ENCODE measurements at regions not wholly inside any gene's neighbourhood (a gene's known extent, or its start where the extent isn't known, plus 50 kb on each side); places are given as distances from the start of the nearest gene placed in this dataset.

DNA sequence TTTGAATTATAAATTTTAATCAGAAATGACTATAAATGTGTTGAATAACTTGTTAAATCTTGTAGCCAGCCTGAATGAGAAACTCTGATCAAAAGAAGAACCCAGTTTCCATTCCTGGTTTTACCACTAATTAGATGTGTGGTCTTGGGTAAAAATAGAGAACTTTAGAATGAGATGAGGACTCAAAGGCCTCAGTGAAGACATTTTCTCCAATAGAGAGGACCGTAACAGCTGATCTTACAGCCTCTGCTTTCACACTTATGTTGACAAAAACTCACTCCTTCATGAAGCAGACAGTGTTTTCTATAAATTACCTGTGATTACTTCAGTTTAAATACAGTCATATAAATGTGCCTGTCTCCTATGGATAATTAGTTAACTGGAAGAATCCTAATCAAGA is 200.1 kb upstream of the MEOX2 start:
- no peak for ATAC-seq
- no peak for DNase-seq (ENCODE audit: low read depth, low spot score)
- Histone ChIP-seq H3K4me3 (ENCODE audit: low read depth in 2 of 2, low read length in 2 of 2) (no peak overlapping the region), H3K27me3 (ENCODE audit: control insufficient read depth, insufficient read depth, low read length) (no peaks in the 10 kb centered on the region), H3K4me1 (ENCODE audit: control insufficient read depth, insufficient read depth, low read length) (no peaks in the 10 kb centered on the region), H3K9me3 (ENCODE audit: control insufficient read depth, insufficient read depth, low read depth, low read length) (no peaks in the 10 kb centered on the region), H3K36me3 (ENCODE audit: control insufficient read depth, insufficient read depth, low read length) (no peaks in the 10 kb centered on the region), H3K27ac (ENCODE audit: low read length) (no peak overlapping the region)
- ChIA-PET POLR2A (no interaction called here), CTCF (no interaction called here)
- TF ChIP-seq POLR2AphosphoS5 (IDR thresholded peaks at IDR 0.05; ENCODE audit: low read depth, low read length) (no peak), SIN3A (IDR thresholded peaks at IDR 0.05; ENCODE audit: borderline replicate concordance, insufficient read depth, low read depth, low read length) (no peak), TCF7L2 (IDR thresholded peaks at IDR 0.05; ENCODE audit: low read depth, low read length) (no peak)
- TF ChIP-seq, protein P1, sequence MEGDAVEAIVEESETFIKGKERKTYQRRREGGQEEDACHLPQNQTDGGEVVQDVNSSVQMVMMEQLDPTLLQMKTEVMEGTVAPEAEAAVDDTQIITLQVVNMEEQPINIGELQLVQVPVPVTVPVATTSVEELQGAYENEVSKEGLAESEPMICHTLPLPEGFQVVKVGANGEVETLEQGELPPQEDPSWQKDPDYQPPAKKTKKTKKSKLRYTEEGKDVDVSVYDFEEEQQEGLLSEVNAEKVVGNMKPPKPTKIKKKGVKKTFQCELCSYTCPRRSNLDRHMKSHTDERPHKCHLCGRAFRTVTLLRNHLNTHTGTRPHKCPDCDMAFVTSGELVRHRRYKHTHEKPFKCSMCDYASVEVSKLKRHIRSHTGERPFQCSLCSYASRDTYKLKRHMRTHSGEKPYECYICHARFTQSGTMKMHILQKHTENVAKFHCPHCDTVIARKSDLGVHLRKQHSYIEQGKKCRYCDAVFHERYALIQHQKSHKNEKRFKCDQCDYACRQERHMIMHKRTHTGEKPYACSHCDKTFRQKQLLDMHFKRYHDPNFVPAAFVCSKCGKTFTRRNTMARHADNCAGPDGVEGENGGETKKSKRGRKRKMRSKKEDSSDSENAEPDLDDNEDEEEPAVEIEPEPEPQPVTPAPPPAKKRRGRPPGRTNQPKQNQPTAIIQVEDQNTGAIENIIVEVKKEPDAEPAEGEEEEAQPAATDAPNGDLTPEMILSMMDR (IDR thresholded peaks at IDR 0.05), result no peak
- TF ChIP-seq, protein P2, sequence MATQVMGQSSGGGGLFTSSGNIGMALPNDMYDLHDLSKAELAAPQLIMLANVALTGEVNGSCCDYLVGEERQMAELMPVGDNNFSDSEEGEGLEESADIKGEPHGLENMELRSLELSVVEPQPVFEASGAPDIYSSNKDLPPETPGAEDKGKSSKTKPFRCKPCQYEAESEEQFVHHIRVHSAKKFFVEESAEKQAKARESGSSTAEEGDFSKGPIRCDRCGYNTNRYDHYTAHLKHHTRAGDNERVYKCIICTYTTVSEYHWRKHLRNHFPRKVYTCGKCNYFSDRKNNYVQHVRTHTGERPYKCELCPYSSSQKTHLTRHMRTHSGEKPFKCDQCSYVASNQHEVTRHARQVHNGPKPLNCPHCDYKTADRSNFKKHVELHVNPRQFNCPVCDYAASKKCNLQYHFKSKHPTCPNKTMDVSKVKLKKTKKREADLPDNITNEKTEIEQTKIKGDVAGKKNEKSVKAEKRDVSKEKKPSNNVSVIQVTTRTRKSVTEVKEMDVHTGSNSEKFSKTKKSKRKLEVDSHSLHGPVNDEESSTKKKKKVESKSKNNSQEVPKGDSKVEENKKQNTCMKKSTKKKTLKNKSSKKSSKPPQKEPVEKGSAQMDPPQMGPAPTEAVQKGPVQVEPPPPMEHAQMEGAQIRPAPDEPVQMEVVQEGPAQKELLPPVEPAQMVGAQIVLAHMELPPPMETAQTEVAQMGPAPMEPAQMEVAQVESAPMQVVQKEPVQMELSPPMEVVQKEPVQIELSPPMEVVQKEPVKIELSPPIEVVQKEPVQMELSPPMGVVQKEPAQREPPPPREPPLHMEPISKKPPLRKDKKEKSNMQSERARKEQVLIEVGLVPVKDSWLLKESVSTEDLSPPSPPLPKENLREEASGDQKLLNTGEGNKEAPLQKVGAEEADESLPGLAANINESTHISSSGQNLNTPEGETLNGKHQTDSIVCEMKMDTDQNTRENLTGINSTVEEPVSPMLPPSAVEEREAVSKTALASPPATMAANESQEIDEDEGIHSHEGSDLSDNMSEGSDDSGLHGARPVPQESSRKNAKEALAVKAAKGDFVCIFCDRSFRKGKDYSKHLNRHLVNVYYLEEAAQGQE (IDR thresholded peaks at IDR 0.05; ENCODE audit: insufficient read depth in 1 of 2, low read depth in 2 of 2, low read length in 1 of 2), result no peak
- in situ Hi-C loops (cut with HindIII; ENCODE audit: low pct_unique_long_range_greater_than_20kb, low sequenced_read_pairs), result no loop called here
- intact Hi-C loops (cut with micrococcal nuclease; ENCODE audit: unreplicated experiment), result no loop called here
- BruUV-seq (replicated peaks), result no TSS peak

DNA sequence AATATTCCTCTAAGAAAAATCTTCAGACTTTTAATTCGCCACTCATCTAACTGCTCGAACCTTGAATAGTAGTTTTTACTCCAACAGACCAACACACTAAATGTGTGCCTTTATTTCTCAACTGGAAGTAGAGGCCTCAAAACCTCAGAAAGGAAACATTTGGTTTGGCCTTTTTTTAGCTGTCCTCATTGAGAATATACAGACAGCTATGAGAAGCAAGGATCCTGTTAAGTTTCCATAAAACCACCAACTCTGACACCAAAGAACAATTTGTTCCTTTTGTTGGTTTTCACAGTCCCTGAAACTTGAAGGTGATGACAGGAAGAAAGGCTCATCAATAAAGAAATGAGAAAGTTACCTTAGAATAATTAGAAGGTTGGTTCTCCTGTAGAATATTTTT is 199.2 kb upstream of the MEOX2 start:
- Histone ChIP-seq H3K36me3 (ENCODE audit: control insufficient read depth, insufficient read depth, low read length) (no peaks in the 10 kb centered on the region), H3K9me3 (ENCODE audit: control insufficient read depth, insufficient read depth, low read depth, low read length) (0 out of 2 replicates have a peak, but pooled peaks cover 6% of the 10 kb centered on the region), H3K27me3 (ENCODE audit: control insufficient read depth, insufficient read depth, low read length) (no peaks in the 10 kb centered on the region), H3K27ac (ENCODE audit: low read length) (no peak overlapping the region), H3K4me3 (ENCODE audit: low read depth in 2 of 2, low read length in 2 of 2) (no peak overlapping the region), H3K4me1 (ENCODE audit: control insufficient read depth, insufficient read depth, low read length) (no peaks in the 10 kb centered on the region)
- DNase-seq (ENCODE audit: low read depth, low spot score), result no peak
- in situ Hi-C loops (cut with HindIII; ENCODE audit: low pct_unique_long_range_greater_than_20kb, low sequenced_read_pairs) (no loop called here), intact Hi-C loops (cut with micrococcal nuclease; ENCODE audit: unreplicated experiment) (no loop called here)
- no peak for ATAC-seq
- ChIA-PET POLR2A (no interaction called here), CTCF (no interaction called here)
- TF ChIP-seq TCF7L2 (IDR thresholded peaks at IDR 0.05; ENCODE audit: low read depth, low read length) (no peak), SIN3A (IDR thresholded peaks at IDR 0.05; ENCODE audit: borderline replicate concordance, insufficient read depth, low read depth, low read length) (no peak), POLR2AphosphoS5 (IDR thresholded peaks at IDR 0.05; ENCODE audit: low read depth, low read length) (no peak)
- TF ChIP-seq, protein P2 (IDR thresholded peaks at IDR 0.05; ENCODE audit: insufficient read depth in 1 of 2, low read depth in 2 of 2, low read length in 1 of 2), result no peak
- TF ChIP-seq, protein P1 (IDR thresholded peaks at IDR 0.05), result no peak
- no TSS peak for BruUV-seq (replicated peaks)

Measured in Panc1 (cell line).